Left ventricle myocardium inferior (tissue), 1 donor: ENCODE measurements at regions not wholly inside any gene's neighbourhood (a gene's known extent, or its start where the extent isn't known, plus 50 kb on each side); places are given as distances from the start of the nearest gene placed in this dataset.
A peak's percentile ranks its signal among the peaks of the same experiment; 100 is the strongest.
"Not testable (repeated sequence)": the region's sequence is repeated elsewhere in the genome, so short reads cannot be mapped to it uniquely, and the experiment has no call there.

ENCODE experiments used
- DNase-seq: peaks from one replicate; pipeline ENCODE4 v3.0.0-alpha.2; 2020
- H3K27ac ChIP-seq: fragments of 200-600 bp; replicated peaks from 2 replicates; pipeline ENCODE4 v1.8.0; 2021
- H3K27me3 ChIP-seq: fragments of 200-600 bp; 2 replicates; pipeline ENCODE4 v1.8.0; 2021; ENCODE audit warnings: low read depth
- H3K36me3 ChIP-seq: fragments of 200-600 bp; 2 replicates; pipeline ENCODE4 v1.8.0; 2021
- H3K4me1 ChIP-seq: fragments of 200-600 bp; 2 replicates; pipeline ENCODE4 v1.8.0; 2021
- H3K4me3 ChIP-seq: fragments of 200-600 bp; 2 replicates; pipeline ENCODE4 v1.8.0; 2021; ENCODE audit warnings: mild to moderate bottlenecking, moderate library complexity
- H3K9me3 ChIP-seq: fragments of 200-600 bp; replicated peaks from 2 replicates; pipeline ENCODE4 v1.8.0; 2021
- intact Hi-C: fragments of 100-400 bp; cut with micrococcal nuclease; formaldehyde crosslinking; loops from one replicate; pipeline ENCODE4 v1.11.0; 2022
- donor health status: DM: no; HTN: yes; CAD: no; lungs with severe emphysema.

- intact Hi-C loops, H3K27ac ChIP-seq: not testable (repeated sequence)
Observed at GRCh38 chr21:5104562-5104928, 5416.8 kb upstream of the TPTE start.

GRCh38 chr21:5105939-5106708 is 5415.3 kb upstream of the TPTE start:
- H3K27ac ChIP-seq, H3K9me3 ChIP-seq, DNase-seq, H3K27me3 ChIP-seq, H3K4me1 ChIP-seq, H3K4me3 ChIP-seq, H3K36me3 ChIP-seq, intact Hi-C loops: not testable (repeated sequence)

More at GRCh38 chr21:5104562-5104928, 5416.8 kb upstream of the TPTE start:
- H3K36me3 ChIP-seq, H3K27me3 ChIP-seq, H3K4me1 ChIP-seq, H3K9me3 ChIP-seq, H3K4me3 ChIP-seq, DNase-seq: not testable (repeated sequence)

GRCh38 chr21:5106767-5107464 is 5414.5 kb upstream of the TPTE start:
- H3K27ac ChIP-seq, result peak overlapping the region; percentile 56

GRCh38 chr21:5107637-5108036 is 5413.7 kb upstream of the TPTE start:
- H3K27me3 ChIP-seq, intact Hi-C loops, H3K4me1 ChIP-seq, DNase-seq, H3K27ac ChIP-seq, H3K36me3 ChIP-seq, H3K9me3 ChIP-seq, H3K4me3 ChIP-seq: not testable (repeated sequence)

More at GRCh38 chr21:5106767-5107464, 5414.5 kb upstream of the TPTE start:
- H3K4me3 ChIP-seq, H3K27me3 ChIP-seq, DNase-seq, H3K9me3 ChIP-seq, H3K4me1 ChIP-seq, H3K36me3 ChIP-seq, intact Hi-C loops: not testable (repeated sequence)

GRCh38 chr21:5108048-5108775 is 5413.2 kb upstream of the TPTE start:
- H3K4me3 ChIP-seq, intact Hi-C loops, H3K36me3 ChIP-seq, H3K4me1 ChIP-seq, DNase-seq, H3K27me3 ChIP-seq, H3K27ac ChIP-seq, H3K9me3 ChIP-seq: not testable (repeated sequence)

GRCh38 chr21:5111197-5111596 is 5410.2 kb upstream of the TPTE start:
- intact Hi-C loops, H3K27ac ChIP-seq, H3K4me3 ChIP-seq, H3K4me1 ChIP-seq, H3K36me3 ChIP-seq, H3K27me3 ChIP-seq, DNase-seq, H3K9me3 ChIP-seq: not testable (repeated sequence)

- H3K27ac ChIP-seq, intact Hi-C loops, H3K4me1 ChIP-seq, H3K9me3 ChIP-seq, H3K36me3 ChIP-seq, H3K4me3 ChIP-seq, H3K27me3 ChIP-seq, DNase-seq: not testable (repeated sequence)
Observed at GRCh38 chr21:5113092-5113491, 5408.3 kb upstream of the TPTE start.

- DNase-seq, H3K9me3 ChIP-seq, H3K4me3 ChIP-seq, H3K27ac ChIP-seq, H3K4me1 ChIP-seq, H3K27me3 ChIP-seq, intact Hi-C loops, H3K36me3 ChIP-seq: not testable (repeated sequence)
Observed at GRCh38 chr21:5114468-5114867, 5406.9 kb upstream of the TPTE start.

GRCh38 chr21:5114893-5115645 is 5406.3 kb upstream of the TPTE start:
- H3K4me1 ChIP-seq, H3K27ac ChIP-seq, H3K4me3 ChIP-seq, H3K9me3 ChIP-seq, intact Hi-C loops, DNase-seq, H3K36me3 ChIP-seq, H3K27me3 ChIP-seq: not testable (repeated sequence)

- H3K9me3 ChIP-seq, DNase-seq, intact Hi-C loops, H3K4me3 ChIP-seq, H3K27ac ChIP-seq, H3K36me3 ChIP-seq, H3K27me3 ChIP-seq, H3K4me1 ChIP-seq: not testable (repeated sequence)
Observed at GRCh38 chr21:5115646-5116343, 5405.6 kb upstream of the TPTE start.

GRCh38 chr21:5116344-5117123 is 5404.8 kb upstream of the TPTE start:
- H3K4me1 ChIP-seq, DNase-seq, H3K4me3 ChIP-seq, H3K27ac ChIP-seq, H3K9me3 ChIP-seq, H3K36me3 ChIP-seq, intact Hi-C loops, H3K27me3 ChIP-seq: not testable (repeated sequence)

GRCh38 chr21:5117135-5117534 is 5404.2 kb upstream of the TPTE start:
- H3K9me3 ChIP-seq, H3K4me1 ChIP-seq, DNase-seq, H3K4me3 ChIP-seq, H3K27ac ChIP-seq, H3K27me3 ChIP-seq, H3K36me3 ChIP-seq, intact Hi-C loops: not testable (repeated sequence)
